Neural progenitor cell (in vitro differentiated cells): ENCODE measurements at regions not wholly inside any gene's neighbourhood (a gene's known extent, or its start where the extent isn't known, plus 50 kb on each side); places are given as distances from the start of the nearest gene placed in this dataset.

Source experiments
- DNase-seq: peaks from one replicate; pipeline ENCODE4 v3.0.0-alpha.2; 2016; ENCODE audit warnings: low spot score
- H2AFZ ChIP-seq: fragments of 200-600 bp; sonication (generic); replicated peaks from 2 replicates; pipeline ENCODE4 v1.6.1; 2016; ENCODE audit warnings: antibody characterized with exemption
- H3F3A ChIP-seq: fragments of 200-600 bp; sonication (generic); 2 replicates; pipeline ENCODE4 v1.6.1; 2016; ENCODE audit warnings: antibody characterized with exemption, low read depth
- H3K27ac ChIP-seq: fragments of 200-600 bp; sonication (generic); 2 replicates; pipeline ENCODE4 v1.5.1; 2016; ENCODE audit warnings: mild to moderate bottlenecking
- H3K27me3 ChIP-seq: fragments of 200-600 bp; sonication (generic); 2 replicates; pipeline ENCODE4 v1.6.1; 2016; ENCODE audit warnings: mild to moderate bottlenecking, moderate library complexity
- H3K36me3 ChIP-seq: fragments of 200-600 bp; sonication (generic); 2 replicates; pipeline ENCODE4 v1.5.1; 2016
- H3K4me1 ChIP-seq: fragments of 200-600 bp; sonication (generic); 2 replicates; pipeline ENCODE4 v1.6.1; 2016; ENCODE audit warnings: mixed run types
- H3K4me2 ChIP-seq: fragments of 200-600 bp; sonication (generic); 2 replicates; pipeline ENCODE4 v1.6.1; 2016
- H3K4me3 ChIP-seq: fragments of 200-600 bp; sonication (generic); 2 replicates; pipeline ENCODE4 v1.5.1; 2016
- H3K79me2 ChIP-seq: fragments of 200-600 bp; sonication (generic); 2 replicates; pipeline ENCODE4 v1.6.1; 2016; ENCODE audit warnings: low read depth
- H3K9ac ChIP-seq: fragments of 200-600 bp; sonication (generic); 2 replicates; pipeline ENCODE4 v1.6.1; 2016
- H3K9me3 ChIP-seq: fragments of 200-600 bp; sonication (generic); 2 replicates; pipeline ENCODE4 v1.5.1; 2016; ENCODE audit warnings: low read depth
- H4K20me1 ChIP-seq: fragments of 200-600 bp; sonication (generic); 2 replicates; pipeline ENCODE4 v1.6.1; 2016; ENCODE audit warnings: low read depth
- H3K27ac Mint-ChIP-seq: 3 replicates; pipeline ENCODE4 v1.8.0; 2021; ENCODE audit warnings: mixed read lengths
- H3K27me3 Mint-ChIP-seq: 2 replicates; pipeline ENCODE4 v1.8.0; 2022; ENCODE audit warnings: low read depth, mild to moderate bottlenecking, inconsistent platforms, moderate library complexity, mixed read lengths; ENCODE audit not compliant: insufficient read depth
- H3K36me3 Mint-ChIP-seq: 3 replicates; pipeline ENCODE4 v1.8.0; 2021; ENCODE audit warnings: mixed read lengths
- H3K4me1 Mint-ChIP-seq: 3 replicates; pipeline ENCODE4 v1.8.0; 2021; ENCODE audit warnings: mixed read lengths
- H3K4me3 Mint-ChIP-seq: 3 replicates; pipeline ENCODE4 v1.8.0; 2021; ENCODE audit warnings: mild to moderate bottlenecking, moderate library complexity, mixed read lengths
- H3K9me3 Mint-ChIP-seq: 3 replicates; pipeline ENCODE4 v1.8.0; 2020; ENCODE audit warnings: mixed read lengths
- EZH2 ChIP-seq: fragments of 200-600 bp; sonication (generic); IDR thresholded peaks from 2 replicates; pipeline ENCODE4 v1.6.1; 2017; ENCODE audit warnings: antibody characterized with exemption, mild to moderate bottlenecking, moderate library complexity
- EZH2phosphoT487 ChIP-seq: fragments of 200-600 bp; sonication (generic); IDR thresholded peaks from 2 replicates; pipeline ENCODE4 v1.6.1; 2017; ENCODE audit warnings: antibody characterized with exemption
- TF ChIP-seq, protein P1 (sequence below): fragments of 200-600 bp; sonication (generic); IDR thresholded peaks from 2 replicates; pipeline ENCODE4 v1.5.1; 2017; ENCODE audit warnings: antibody characterized with exemption, mild to moderate bottlenecking

DNA sequence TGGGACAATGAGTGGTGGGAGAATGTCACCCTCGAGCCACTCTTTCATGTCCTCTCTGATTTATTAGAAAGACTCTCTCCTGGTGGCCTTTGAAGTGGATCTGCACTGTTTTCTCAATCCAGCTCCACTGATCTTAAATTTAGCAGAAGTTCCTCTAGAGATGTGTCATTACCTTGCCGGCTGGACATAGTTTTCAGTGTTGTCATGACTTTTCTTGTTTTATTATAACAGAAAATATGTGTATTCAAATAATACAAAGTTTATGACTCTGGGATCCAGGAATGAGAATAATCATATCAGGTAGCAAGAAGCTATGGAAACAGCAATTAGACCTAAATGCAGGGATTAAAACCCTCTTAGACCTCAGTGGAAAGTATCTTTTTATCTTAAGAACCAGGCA, 247.5 kb upstream of the ELAC2 start:
- Histone ChIP-seq H3F3A (no peaks in the 10 kb centered on the region), H3K27me3 (no peaks in the 10 kb centered on the region), H4K20me1 (no peaks in the 10 kb centered on the region), H3K27ac (no peak overlapping the region), H3K79me2 (no peaks in the 10 kb centered on the region), H3K4me3 (no peak overlapping the region), H3K9ac (no peak overlapping the region), H3K9me3 (no peaks in the 10 kb centered on the region), H3K4me2 (no peak overlapping the region), H3K4me1 (no peaks in the 10 kb centered on the region), H2AFZ (no peak overlapping the region), H3K36me3 (no peaks in the 10 kb centered on the region)
- peaks cover 14% of the 10 kb centered on the region for H3K4me1 Mint-ChIP-seq
- no peaks in the 10 kb centered on the region for H3K36me3 Mint-ChIP-seq
- no peak overlapping the region for H3K27ac Mint-ChIP-seq
- H3K9me3 Mint-ChIP-seq = no peaks in the 10 kb centered on the region
- TF ChIP-seq, protein P1, sequence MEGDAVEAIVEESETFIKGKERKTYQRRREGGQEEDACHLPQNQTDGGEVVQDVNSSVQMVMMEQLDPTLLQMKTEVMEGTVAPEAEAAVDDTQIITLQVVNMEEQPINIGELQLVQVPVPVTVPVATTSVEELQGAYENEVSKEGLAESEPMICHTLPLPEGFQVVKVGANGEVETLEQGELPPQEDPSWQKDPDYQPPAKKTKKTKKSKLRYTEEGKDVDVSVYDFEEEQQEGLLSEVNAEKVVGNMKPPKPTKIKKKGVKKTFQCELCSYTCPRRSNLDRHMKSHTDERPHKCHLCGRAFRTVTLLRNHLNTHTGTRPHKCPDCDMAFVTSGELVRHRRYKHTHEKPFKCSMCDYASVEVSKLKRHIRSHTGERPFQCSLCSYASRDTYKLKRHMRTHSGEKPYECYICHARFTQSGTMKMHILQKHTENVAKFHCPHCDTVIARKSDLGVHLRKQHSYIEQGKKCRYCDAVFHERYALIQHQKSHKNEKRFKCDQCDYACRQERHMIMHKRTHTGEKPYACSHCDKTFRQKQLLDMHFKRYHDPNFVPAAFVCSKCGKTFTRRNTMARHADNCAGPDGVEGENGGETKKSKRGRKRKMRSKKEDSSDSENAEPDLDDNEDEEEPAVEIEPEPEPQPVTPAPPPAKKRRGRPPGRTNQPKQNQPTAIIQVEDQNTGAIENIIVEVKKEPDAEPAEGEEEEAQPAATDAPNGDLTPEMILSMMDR = no peak
- TF ChIP-seq EZH2 (no peak), EZH2phosphoT487 (no peak)
- H3K27me3 Mint-ChIP-seq = peaks cover 2% of the 10 kb centered on the region
- DNase-seq = no peak
- H3K4me3 Mint-ChIP-seq = no peak overlapping the region

DNA sequence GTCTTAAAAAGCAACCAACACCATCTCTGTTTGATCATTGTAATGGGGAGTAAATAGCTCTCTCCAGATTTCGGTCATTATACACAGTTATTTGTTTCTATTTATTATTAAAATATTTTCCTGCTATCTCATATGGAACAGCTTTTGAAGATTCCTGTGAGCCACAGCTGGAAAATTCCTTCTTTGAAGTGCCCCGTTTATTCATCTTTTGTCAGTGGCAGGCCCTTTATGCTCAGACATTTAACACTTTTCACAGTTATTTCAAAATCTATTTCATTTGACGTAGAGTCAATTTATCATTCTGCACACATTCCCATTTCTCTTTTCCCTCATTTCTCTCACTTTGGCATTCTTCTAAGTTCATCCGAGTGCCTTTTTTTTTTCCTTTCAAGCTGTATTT, 245.9 kb upstream of the ELAC2 start:
- Histone ChIP-seq H3K9me3 (no peaks in the 10 kb centered on the region), H3K79me2 (no peaks in the 10 kb centered on the region), H3F3A (no peaks in the 10 kb centered on the region), H3K27ac (no peak overlapping the region), H2AFZ (no peak overlapping the region), H3K9ac (no peak overlapping the region), H3K27me3 (no peaks in the 10 kb centered on the region), H3K4me2 (no peak overlapping the region), H3K4me1 (no peaks in the 10 kb centered on the region), H3K36me3 (no peaks in the 10 kb centered on the region), H3K4me3 (no peak overlapping the region), H4K20me1 (no peaks in the 10 kb centered on the region)
- Mint-ChIP-seq H3K36me3 (no peaks in the 10 kb centered on the region), H3K4me1 (peaks cover 14% of the 10 kb centered on the region), H3K27me3 (peaks cover 2% of the 10 kb centered on the region), H3K9me3 (no peaks in the 10 kb centered on the region), H3K4me3 (no peak overlapping the region), H3K27ac (no peak overlapping the region)
- no peak for DNase-seq
- no peak for TF ChIP-seq EZH2
- TF ChIP-seq, protein P1 = no peak
- TF ChIP-seq EZH2phosphoT487 = no peak

DNA sequence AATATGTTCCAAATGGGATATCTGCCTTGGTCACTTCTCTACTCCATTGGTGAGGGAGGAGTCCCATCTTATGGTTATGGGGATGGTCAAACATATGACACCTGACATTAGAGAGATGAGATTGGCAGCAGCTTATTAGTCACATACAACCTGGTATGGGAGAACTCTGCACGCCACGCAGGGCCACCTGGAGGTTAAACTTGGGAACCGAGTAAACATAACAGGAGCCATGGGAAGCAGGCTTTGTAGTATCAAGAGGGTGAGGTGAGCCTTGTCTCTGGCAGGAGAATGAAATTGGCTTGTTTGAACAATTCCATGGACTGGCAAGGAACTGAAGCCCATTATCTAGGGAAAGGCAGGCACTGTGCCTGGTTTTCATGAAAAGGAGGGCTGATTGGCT, 238.7 kb upstream of the ELAC2 start:
- H3K9ac ChIP-seq = no peak overlapping the region
- Mint-ChIP-seq H3K4me1 (peaks cover 6% of the 10 kb centered on the region), H3K27ac (no peak overlapping the region), H3K36me3 (no peaks in the 10 kb centered on the region), H3K9me3 (peaks cover 2% of the 10 kb centered on the region), H3K27me3 (peaks cover 4% of the 10 kb centered on the region), H3K4me3 (no peak overlapping the region)
- H3K27me3 ChIP-seq = no peaks in the 10 kb centered on the region
- no peak overlapping the region for H2AFZ ChIP-seq
- H3K4me1 ChIP-seq = no peaks in the 10 kb centered on the region
- DNase-seq = no peak
- no peaks in the 10 kb centered on the region for H3F3A ChIP-seq
- H3K36me3 ChIP-seq = no peaks in the 10 kb centered on the region
- no peaks in the 10 kb centered on the region for H3K79me2 ChIP-seq
- no peaks in the 10 kb centered on the region for H4K20me1 ChIP-seq
- H3K27ac ChIP-seq = no peak overlapping the region
- TF ChIP-seq, protein P1 = no peak
- TF ChIP-seq EZH2 = no peak
- no peak for TF ChIP-seq EZH2phosphoT487
- H3K9me3 ChIP-seq = no peaks in the 10 kb centered on the region
- H3K4me2 ChIP-seq = no peak overlapping the region
- no peak overlapping the region for H3K4me3 ChIP-seq
